Uterus (tissue), 3 donors: ENCODE measurements at regions not wholly inside any gene's neighbourhood (a gene's known extent, or its start where the extent isn't known, plus 50 kb on each side); places are given as distances from the start of the nearest gene placed in this dataset.
A peak's percentile ranks its signal among the peaks of the same experiment; 100 is the strongest.

Source experiments
- DNase-seq, 2 donors: peaks; one replicate each; pipeline ENCODE4 v3.0.0-alpha.2; 2019 to 2020
- H3K27ac ChIP-seq, 2 donors: fragments of 200-600 bp; sonication (generic); 1 replicate in 1 of 2; 2 replicates in 1 of 2; pipeline ENCODE4 v1.5.1; 2016 to 2018
- H3K27me3 ChIP-seq, 2 donors: fragments of 200-600 bp; sonication (generic); one replicate each; pipeline ENCODE4 v1.5.1; 2018 to 2019; ENCODE audit warnings: control low read depth in 1 of 2
- H3K36me3 ChIP-seq, 2 donors: fragments of 200-600 bp; sonication (generic); one replicate each; pipeline ENCODE4 v1.5.1; 2019; ENCODE audit warnings: control low read depth in 1 of 2
- H3K4me1 ChIP-seq, 2 donors: fragments of 200-600 bp; sonication (generic); one replicate each; pipeline ENCODE4 v1.5.1; 2018 to 2019; ENCODE audit warnings: control low read depth in 1 of 2
- H3K4me3 ChIP-seq, 2 donors: fragments of 200-600 bp; sonication (generic); 1 replicate in 1 of 2; 2 replicates in 1 of 2; pipeline ENCODE4 v1.5.1; 2018 to 2019; ENCODE audit warnings: mild to moderate bottlenecking in 1 of 2
- H3K9me3 ChIP-seq, 2 donors: fragments of 200-600 bp; sonication (generic); one replicate each; pipeline ENCODE4 v1.5.1; 2019; ENCODE audit warnings: control low read depth in 1 of 2
- CTCF ChIP-seq, 4 experiments: fragments of 200-600 bp in 2 of 4; fragments of 450-650 bp in 2 of 4; sonication (generic) in 2 of 4; IDR thresholded peaks; one replicate each; pipeline ENCODE4 v1.5.1; 2016 to 2019; ENCODE audit warnings: antibody characterized with exemption in 4 of 4, mild to moderate bottlenecking in 2 of 4, moderate library complexity in 1 of 4
- POLR2A ChIP-seq, 2 donors: fragments of 450-650 bp; IDR thresholded peaks; one replicate each; pipeline ENCODE4 v1.6.1; 2016; ENCODE audit warnings: antibody characterized with exemption in 2 of 2, mild to moderate bottlenecking in 1 of 2, moderate library complexity in 1 of 2
- intact Hi-C: fragments of 100-400 bp; cut with DNase I; formaldehyde crosslinking; loops from one replicate; pipeline ENCODE4 v1.15.1; 2023; ENCODE audit warnings: low total_unique reads
- donor health status: DM: yes; HTN: yes; CAD: no.

- peak; percentile 31 to 71 for DNase-seq
- TF ChIP-seq POLR2A (IDR thresholded peaks at IDR 0.05) (no peak), CTCF (IDR thresholded peaks at IDR 0.05) (no peak)
- Histone ChIP-seq H3K27me3 (no peaks in the 10 kb centered on the region), H3K36me3 (no peaks in the 10 kb centered on the region), H3K4me1 (peaks cover 0 to 5% of the 10 kb centered on the region in 2 donors), H3K9me3 (no peaks in the 10 kb centered on the region), H3K4me3 (no peak overlapping the region), H3K27ac (peak overlapping the region; percentile 38 to 73)
- intact Hi-C loops: no loop called here
Measured at GRCh38 chr6:22873513-22874136, 304.3 kb downstream of the HDGFL1 start.

GRCh38 chr6:22875845-22876244 lies 306.5 kb downstream of the HDGFL1 start:
- no peak for DNase-seq
- no peaks in the 10 kb centered on the region for H3K36me3 ChIP-seq
- peaks cover 0 to 5% of the 10 kb centered on the region in 2 donors for H3K4me1 ChIP-seq
- H3K9me3 ChIP-seq: no peaks in the 10 kb centered on the region
- H3K27me3 ChIP-seq: no peaks in the 10 kb centered on the region
- no peak overlapping the region for H3K27ac ChIP-seq
- no peak for TF ChIP-seq CTCF (IDR thresholded peaks at IDR 0.05)
- no peak for TF ChIP-seq POLR2A (IDR thresholded peaks at IDR 0.05)
- H3K4me3 ChIP-seq: no peak overlapping the region
- intact Hi-C loops: no loop called here

- Histone ChIP-seq H3K4me1 (peaks cover 0 to 5% of the 10 kb centered on the region in 2 donors), H3K4me3 (no peak overlapping the region), H3K9me3 (no peaks in the 10 kb centered on the region), H3K27ac (no peak overlapping the region), H3K27me3 (no peaks in the 10 kb centered on the region), H3K36me3 (no peaks in the 10 kb centered on the region)
- no peak for DNase-seq
- no peak for TF ChIP-seq POLR2A (IDR thresholded peaks at IDR 0.05)
- intact Hi-C loops: no loop called here
Measured at GRCh38 chr6:22878324-22878701, 308.9 kb downstream of the HDGFL1 start.

- H3K36me3 ChIP-seq: no peaks in the 10 kb centered on the region
- H3K4me3 ChIP-seq: no peak overlapping the region
- H3K27ac ChIP-seq: no peak overlapping the region
- TF ChIP-seq POLR2A (IDR thresholded peaks at IDR 0.05) (no peak), CTCF (IDR thresholded peaks at IDR 0.05) (no peak)
- intact Hi-C loops: no loop called here
- peaks cover 0 to 5% of the 10 kb centered on the region in 2 donors for H3K4me1 ChIP-seq
- H3K27me3 ChIP-seq: no peaks in the 10 kb centered on the region
- no peaks in the 10 kb centered on the region for H3K9me3 ChIP-seq
- DNase-seq: no peak
Measured at GRCh38 chr6:22878706-22879105, 309.3 kb downstream of the HDGFL1 start.

- no peaks in the 10 kb centered on the region for H3K36me3 ChIP-seq
- intact Hi-C loops: no loop called here
- DNase-seq: no peak
- TF ChIP-seq POLR2A (IDR thresholded peaks at IDR 0.05) (no peak), CTCF (IDR thresholded peaks at IDR 0.05) (no peak)
- H3K27ac ChIP-seq: peak overlapping the region; percentile 39 to 61
- no peaks in the 10 kb centered on the region for H3K27me3 ChIP-seq
- no peaks in the 10 kb centered on the region for H3K4me1 ChIP-seq
- no peak overlapping the region for H3K4me3 ChIP-seq
- H3K9me3 ChIP-seq: no peaks in the 10 kb centered on the region
Measured at GRCh38 chr6:22880686-22881433, 311.5 kb downstream of the HDGFL1 start.
